ENCODE measurements at regions not wholly inside any gene's neighbourhood (a gene's known extent, or its start where the extent isn't known, plus 50 kb on each side); places are given as distances from the start of the nearest gene placed in this dataset.
"Not testable (repeated sequence)": the region's sequence is repeated elsewhere in the genome, so short reads cannot be mapped to it uniquely, and the experiment has no call there.

GRCh38 chr12:111234491-111234890, 134.4 kb downstream of the PHETA1 start:
- 4% methylated on average over 3 of the region's 4 CpGs for WGBS (ENCODE audit: insufficient coverage, insufficient replicate concordance, low lambda C conversion rate, missing lambda C conversion rate)
- H3K79me2 ChIP-seq (ENCODE audit: control insufficient read depth, insufficient read depth, low read length); H3K27ac ChIP-seq (ENCODE audit: control insufficient read depth, insufficient read depth); SMC1A ChIA-PET (ENCODE audit: uncharacterized antibody, unreplicated experiment); H3K27me3 ChIP-seq (replicated peaks in 1 of 2; ENCODE audit: control insufficient read depth in 2 of 2, insufficient read depth in 2 of 2, low read length in 1 of 2); in situ Hi-C loops (cut with MboI); H3K4me3 ChIP-seq; ATAC-seq; H3K4me1 ChIP-seq (ENCODE audit: control insufficient read depth, insufficient read depth, low read length); H3K9me3 ChIP-seq (replicated peaks; ENCODE audit: control insufficient read depth, insufficient read depth, low read length); RAD21 ChIA-PET (ENCODE audit: unreplicated experiment); H2AFZ ChIP-seq (ENCODE audit: control insufficient read depth, low read depth, low read length); H4K20me1 ChIP-seq (ENCODE audit: control insufficient read depth, insufficient read depth); FAIRE-seq; DNase-seq (ENCODE audit: low read depth, low spot score); CTCF ChIA-PET; intact Hi-C loops (cut with micrococcal nuclease; ENCODE audit: unreplicated experiment); BruUV-seq (replicated peaks); H3K36me3 ChIP-seq (ENCODE audit: control insufficient read depth in 2 of 2, insufficient read depth in 2 of 2, low read length in 1 of 2); H3K9ac ChIP-seq (ENCODE audit: control insufficient read depth, insufficient read depth, low read length); POLR2A ChIA-PET; H3K4me2 ChIP-seq (ENCODE audit: control insufficient read depth, insufficient read depth): not testable (repeated sequence)
- TF ChIP-seq SPI1 (IDR thresholded peaks at IDR 0.05; ENCODE audit: borderline replicate concordance, insufficient read depth, low read depth, low read length): 0 out of 2 replicates have a peak, but pooled peaks have one; percentile 2

- SMC1A ChIA-PET (ENCODE audit: uncharacterized antibody, unreplicated experiment): no interaction called here
- in situ Hi-C loops (cut with MboI) (no loop called here), intact Hi-C loops (cut with micrococcal nuclease; ENCODE audit: unreplicated experiment) (no loop called here)
- no peaks in the 10 kb centered on the region for H3K36me3 ChIP-seq (ENCODE audit: control insufficient read depth in 2 of 2, insufficient read depth in 2 of 2, low read length in 1 of 2)
- RAD21 ChIA-PET (ENCODE audit: unreplicated experiment): no interaction called here
- CTCF ChIA-PET: no interaction called here
- H3K27me3 ChIP-seq (replicated peaks in 1 of 2; ENCODE audit: control insufficient read depth in 2 of 2, insufficient read depth in 2 of 2, low read length in 1 of 2): no peaks in the 10 kb centered on the region
- WGBS (ENCODE audit: insufficient coverage, insufficient replicate concordance, low lambda C conversion rate, missing lambda C conversion rate): 30% methylated on average over 3 of the region's 3 CpGs
- no peak overlapping the region for H3K4me2 ChIP-seq (ENCODE audit: control insufficient read depth, insufficient read depth)
- H4K20me1 ChIP-seq (ENCODE audit: control insufficient read depth, insufficient read depth): no peaks in the 10 kb centered on the region
- no peaks in the 10 kb centered on the region for H3K79me2 ChIP-seq (ENCODE audit: control insufficient read depth, insufficient read depth, low read length)
- H3K4me3 ChIP-seq: no peak overlapping the region
- ATAC-seq: no peak
- TF ChIP-seq USF1 (IDR thresholded peaks at IDR 0.05; ENCODE audit: borderline replicate concordance, extremely low read length, insufficient read depth, low read depth, low read length) (no peak), ZNF384 (IDR thresholded peaks at IDR 0.05; ENCODE audit: borderline replicate concordance, low read depth, low read length) (no peak), ATF3 (IDR thresholded peaks at IDR 0.05; ENCODE audit: borderline replicate concordance, extremely low read depth, low read depth, low read length) (no peak), WRNIP1 (IDR thresholded peaks at IDR 0.05; ENCODE audit: borderline replicate concordance, low read depth, low read length) (no peak), PML (IDR thresholded peaks at IDR 0.05; ENCODE audit: low read length) (no peak), SIN3A (IDR thresholded peaks at IDR 0.05; ENCODE audit: low read depth, low read length) (no peak), JUNB (IDR thresholded peaks at IDR 0.05) (no peak), CHD1 (IDR thresholded peaks at IDR 0.05; ENCODE audit: low read depth, low read length) (no peak), IKZF2 (IDR thresholded peaks at IDR 0.05) (no peak), ETV6 (conservative IDR thresholded peaks at IDR 0.05 in 1 of 2, IDR thresholded peaks at IDR 0.05 in 1 of 2; ENCODE audit: borderline replicate concordance in 1 of 2, low read depth in 1 of 2) (no peak)
- H3K9me3 ChIP-seq (replicated peaks; ENCODE audit: control insufficient read depth, insufficient read depth, low read length): no peaks in the 10 kb centered on the region
- BruUV-seq (replicated peaks): no TSS peak
- no peak overlapping the region for H3K9ac ChIP-seq (ENCODE audit: control insufficient read depth, insufficient read depth, low read length)
- no peak overlapping the region for H2AFZ ChIP-seq (ENCODE audit: control insufficient read depth, low read depth, low read length)
- POLR2A ChIA-PET: no interaction called here
- no peak for FAIRE-seq
- no peaks in the 10 kb centered on the region for H3K4me1 ChIP-seq (ENCODE audit: control insufficient read depth, insufficient read depth, low read length)
- DNase-seq (ENCODE audit: low read depth, low spot score): no peak
- no peak overlapping the region for H3K27ac ChIP-seq (ENCODE audit: control insufficient read depth, insufficient read depth)
Measured at GRCh38 chr12:111233786-111234185, 135.1 kb downstream of the PHETA1 start.
